AG20443 (cell line): ENCODE measurements at regions not wholly inside any gene's neighbourhood (a gene's known extent, or its start where the extent isn't known, plus 50 kb on each side); places are given as distances from the start of the nearest gene placed in this dataset.

Experiments used
- DNase-seq: peaks from one replicate; pipeline ENCODE4 v3.0.0; 2012; ENCODE audit warnings: low spot score, mixed read lengths

DNA sequence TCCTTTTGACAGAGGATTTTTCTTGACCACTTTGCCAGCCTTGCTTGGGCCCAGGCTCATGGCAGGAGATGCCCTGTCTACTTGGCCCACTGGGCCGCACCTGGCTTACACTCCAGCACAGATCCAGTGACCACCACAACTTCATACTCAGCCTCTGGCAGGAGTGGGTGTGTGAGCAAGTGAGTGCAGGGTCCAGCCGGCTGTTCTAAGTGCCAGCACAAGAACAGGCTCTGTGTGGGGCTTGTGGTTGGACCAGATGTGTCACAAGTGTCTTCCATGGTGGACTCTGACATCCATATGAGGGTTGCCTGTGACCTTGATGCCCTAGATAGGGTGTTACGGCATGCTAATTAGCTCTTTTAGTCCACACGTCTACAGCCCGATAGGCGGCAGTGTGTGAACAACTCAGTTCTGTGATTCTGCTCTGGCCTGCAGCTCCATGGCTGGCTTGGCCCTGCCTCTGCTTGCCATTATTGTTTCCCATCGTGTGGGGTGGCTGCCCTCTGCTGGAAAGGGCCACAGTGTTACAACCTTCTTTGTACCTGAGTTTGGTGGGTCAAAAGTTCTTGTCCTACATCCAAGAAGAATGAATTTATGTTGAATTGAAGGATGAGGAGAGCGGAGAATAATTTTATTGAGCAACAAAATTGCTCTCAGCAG lies 1089.1 kb downstream of the SLC6A15 start:
- DNase-seq: no peak

DNA sequence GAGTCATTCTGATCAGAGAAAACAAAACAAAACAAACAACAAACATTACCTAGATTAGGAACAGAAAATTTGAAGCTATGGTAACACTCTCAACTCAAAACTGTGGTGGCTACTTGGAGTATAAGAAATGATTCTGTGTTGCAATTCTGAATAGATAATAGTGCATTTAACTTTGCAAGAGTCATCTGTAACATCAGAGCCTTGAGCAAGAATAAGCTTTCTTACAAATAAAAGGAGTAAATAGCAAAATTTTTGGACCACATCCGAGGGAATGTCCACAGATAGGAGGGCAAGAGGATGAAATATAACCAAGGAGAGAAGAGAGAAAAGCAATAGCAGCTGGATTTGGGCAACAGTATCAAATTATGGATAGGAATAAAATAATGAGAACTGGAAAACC lies 1090.6 kb downstream of the SLC6A15 start:
- no peak for DNase-seq

DNA sequence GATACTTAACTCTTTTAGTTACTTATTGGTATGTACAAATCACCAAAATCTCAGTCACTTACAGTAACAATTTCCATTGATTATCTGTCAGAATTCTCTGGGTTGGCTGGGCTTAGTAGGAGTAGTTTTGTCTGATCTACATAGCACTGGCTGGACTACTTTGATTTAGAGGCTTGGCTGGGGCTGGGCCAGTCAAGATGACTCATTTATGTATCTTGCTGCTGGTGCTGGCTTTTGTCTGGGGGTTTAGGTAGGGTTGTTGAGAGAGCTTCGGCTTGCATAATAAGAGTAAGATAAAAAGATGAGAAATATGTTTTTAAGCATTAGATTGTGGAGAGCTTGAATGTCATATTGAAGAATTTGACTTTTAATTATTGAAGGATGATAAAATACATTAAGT lies 1093.7 kb downstream of the SLC6A15 start:
- DNase-seq: peak; percentile 53

DNA sequence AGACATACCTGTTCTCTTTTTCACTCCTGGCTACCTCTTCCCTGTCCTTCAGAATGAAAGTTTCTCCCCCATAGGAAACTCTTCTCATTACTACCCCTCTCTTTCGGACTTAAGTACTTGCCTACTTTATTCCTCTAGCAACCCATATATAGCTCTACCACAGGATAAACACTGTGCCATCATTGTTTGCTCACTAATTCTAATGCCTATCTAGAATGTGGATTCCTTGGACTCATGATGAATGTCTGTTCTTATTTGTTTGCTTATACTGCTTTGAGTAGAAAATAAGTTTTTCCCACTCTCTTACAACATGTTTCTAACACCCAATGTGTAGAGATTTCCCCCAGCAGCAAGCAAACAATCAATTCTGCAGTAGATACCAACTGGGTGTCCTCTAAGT lies 1094.9 kb downstream of the SLC6A15 start:
- DNase-seq: no peak

DNA sequence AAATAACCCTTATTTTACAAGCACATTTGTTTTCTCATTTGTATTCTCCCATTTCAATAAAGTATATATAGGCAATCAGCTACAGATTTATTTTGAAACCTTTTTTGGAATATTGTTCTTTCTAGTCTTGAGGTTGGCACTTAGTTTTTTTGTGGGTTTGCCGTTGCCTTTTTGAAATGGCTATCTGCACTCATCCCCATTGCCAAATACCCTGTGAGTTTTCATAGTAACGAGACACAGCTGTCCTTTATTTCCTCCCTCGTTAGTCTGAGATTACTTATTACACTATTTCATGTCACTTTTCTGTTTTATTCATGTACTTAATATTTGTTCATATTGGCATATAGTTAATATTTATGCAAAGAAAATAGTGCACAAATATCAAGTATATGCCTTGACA lies 1104.0 kb downstream of the SLC6A15 start:
- no peak for DNase-seq

DNA sequence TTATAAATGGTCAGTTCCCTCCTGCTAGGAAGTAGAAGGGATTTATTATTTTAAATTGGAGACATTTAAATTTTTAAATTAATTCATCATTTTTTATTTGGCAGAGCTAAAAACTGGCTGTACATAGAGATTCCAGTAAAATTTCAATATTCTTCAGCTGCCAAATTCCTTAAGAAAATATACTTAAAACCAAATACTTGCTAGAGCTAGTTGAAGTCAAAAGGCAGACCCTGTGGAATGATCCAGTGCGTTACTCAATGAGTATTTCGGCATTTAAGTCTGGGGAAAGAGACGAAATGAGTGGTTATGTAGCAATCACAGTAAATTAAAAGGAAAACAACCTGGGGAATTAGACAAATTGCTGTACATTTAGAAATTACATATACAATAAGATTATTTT lies 1104.7 kb downstream of the SLC6A15 start:
- DNase-seq: no peak

DNA sequence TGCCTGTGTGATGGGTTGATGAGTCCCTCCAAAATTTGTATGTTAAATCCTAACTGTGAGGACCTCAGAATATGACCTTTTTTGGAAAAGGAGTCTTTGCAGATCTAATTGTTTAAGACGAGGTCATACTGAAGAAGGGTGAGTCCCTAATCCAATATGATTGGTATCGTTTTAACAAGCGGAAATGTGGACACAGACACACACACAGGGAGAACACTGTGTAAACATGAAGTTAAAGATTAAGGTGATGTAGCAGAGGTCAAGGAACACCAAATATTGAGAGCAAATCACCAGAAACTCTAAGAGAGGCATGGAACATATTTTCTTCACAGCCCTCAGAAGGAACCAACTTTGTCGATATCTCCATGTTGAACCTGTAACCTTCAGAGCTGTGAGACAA lies 1106.7 kb downstream of the SLC6A15 start:
- no peak for DNase-seq

DNA sequence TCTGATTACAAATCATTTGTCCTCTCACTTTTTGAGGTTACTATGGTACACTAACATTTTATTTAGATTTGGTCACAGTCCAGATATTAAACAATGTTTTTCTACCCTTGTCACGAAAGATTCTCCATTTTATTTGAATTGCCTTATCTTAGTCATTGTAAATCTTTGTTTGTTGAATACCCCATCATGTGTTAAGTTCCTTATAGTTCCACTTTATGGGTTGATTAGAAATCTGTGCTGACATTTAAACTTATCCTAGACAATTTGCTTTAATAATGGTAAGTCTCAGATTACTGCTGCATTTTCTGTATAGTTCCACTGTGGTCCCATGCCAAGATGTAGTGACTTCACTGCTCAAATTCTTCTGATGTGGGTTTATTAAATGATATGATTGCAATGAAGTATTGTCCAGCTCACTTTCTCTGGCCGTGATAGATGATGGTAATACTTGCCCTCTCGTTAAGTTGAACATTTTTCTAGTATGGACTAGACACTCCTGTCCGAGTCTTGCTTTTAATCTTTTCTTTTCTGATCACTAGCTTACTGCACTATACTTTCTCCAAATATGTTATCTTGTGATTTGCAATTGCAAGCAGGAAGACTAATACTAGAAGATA lies 1107.3 kb downstream of the SLC6A15 start:
- DNase-seq: no peak

DNA sequence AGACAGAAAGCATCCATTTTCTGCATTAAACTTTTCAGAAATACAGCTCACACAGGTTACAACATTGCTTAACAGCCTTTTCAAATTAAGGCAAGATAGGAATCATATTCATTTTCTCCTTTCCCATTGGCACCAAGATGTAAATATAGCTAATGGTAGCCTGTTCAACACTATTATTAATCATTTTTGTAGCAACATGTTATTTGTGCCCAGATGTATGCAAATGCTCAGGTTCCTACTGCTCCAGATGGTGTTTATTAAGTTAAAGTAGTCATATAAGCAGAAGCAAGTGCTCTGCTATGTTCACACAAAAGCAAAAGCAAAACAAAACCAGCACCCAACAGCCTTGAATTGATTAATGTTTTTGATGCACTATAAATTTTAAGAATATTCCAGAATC lies 1110.6 kb downstream of the SLC6A15 start:
- DNase-seq: no peak

DNA sequence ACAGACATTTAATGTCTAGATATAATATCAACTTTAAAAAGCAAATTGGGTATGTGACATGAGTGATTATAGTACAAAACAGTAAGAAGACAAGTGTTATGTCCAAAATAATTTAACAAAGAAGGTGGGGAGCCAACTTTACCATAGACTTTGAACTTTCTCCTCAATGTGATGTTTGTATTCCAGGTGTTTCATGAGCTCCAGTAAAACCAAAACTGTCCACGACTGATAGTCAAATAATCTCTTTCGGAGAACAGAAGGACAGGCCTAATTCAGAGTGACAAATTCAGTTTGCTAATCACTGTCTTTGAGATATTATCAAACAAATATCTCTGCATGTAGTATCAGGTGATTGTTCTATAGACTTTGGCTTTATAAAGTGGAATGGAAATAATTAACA lies 1112.6 kb downstream of the SLC6A15 start:
- DNase-seq: no peak

DNA sequence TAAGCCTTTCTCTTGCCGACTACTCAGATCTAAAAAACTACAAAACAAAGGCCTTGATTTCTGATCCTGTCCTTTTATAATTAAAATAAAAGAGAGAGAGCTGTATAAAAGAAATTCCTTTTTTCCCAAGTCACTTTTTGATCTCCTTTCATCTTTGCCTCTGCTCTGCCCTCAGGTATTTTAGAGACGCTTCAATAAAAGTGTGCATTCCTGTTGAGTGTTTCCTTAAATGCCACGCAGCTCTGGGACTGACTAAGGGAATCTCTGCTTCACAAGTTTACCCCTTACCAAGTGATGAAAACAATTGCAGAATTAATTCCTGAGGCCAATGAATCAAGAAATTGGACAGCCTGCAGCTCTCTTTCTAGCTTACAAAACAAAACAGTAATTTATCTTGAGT lies 1109.8 kb downstream of the TMTC2 start:
- no peak for DNase-seq

DNA sequence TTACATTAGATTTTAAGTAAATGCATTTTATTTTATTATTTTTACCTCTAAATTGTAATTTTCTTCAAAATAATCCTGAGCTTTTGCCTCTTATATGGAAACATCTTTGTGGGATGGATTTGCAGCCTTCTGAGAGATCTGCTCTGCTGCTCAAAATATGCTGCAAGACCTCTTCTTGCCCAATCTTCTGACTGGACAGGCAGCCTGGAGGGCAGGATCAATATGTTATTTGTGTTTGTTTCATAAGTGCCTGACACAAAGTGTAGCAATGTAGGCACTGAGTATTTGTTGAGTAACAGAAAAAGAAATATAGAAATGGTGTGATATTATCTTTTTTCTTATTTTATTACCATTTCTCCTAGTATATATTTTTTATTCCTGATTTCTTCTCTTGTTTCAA lies 1106.9 kb downstream of the TMTC2 start:
- no peak for DNase-seq

DNA sequence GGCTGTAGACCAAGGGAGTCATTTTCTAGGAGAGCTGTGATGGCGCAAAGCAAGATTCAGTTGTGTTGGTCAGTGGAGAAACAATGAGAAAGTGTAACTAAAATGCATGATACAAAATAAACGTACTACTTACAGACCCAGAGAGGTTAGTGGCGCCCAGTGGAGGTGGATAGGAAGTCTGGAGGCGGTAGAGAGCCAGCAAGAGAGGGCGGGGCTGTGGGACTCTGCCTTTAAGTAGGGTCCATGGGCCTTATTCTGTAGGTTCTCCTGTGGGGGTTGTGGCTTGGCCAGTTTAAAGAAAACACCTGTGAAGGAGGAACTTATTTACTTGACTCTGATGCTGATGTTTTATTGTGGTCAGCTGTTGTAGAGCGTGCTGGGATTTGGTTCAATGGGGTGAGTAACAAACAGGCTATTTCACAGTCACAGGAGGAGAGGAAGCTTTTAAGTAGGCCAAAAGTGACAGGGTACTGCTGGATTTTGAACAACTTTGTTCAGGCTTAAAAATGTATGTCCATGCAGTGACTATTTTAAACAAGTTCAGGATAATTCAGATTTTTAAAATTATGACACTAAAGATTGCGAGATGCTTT lies 1097.7 kb downstream of the TMTC2 start:
- no peak for DNase-seq

DNA sequence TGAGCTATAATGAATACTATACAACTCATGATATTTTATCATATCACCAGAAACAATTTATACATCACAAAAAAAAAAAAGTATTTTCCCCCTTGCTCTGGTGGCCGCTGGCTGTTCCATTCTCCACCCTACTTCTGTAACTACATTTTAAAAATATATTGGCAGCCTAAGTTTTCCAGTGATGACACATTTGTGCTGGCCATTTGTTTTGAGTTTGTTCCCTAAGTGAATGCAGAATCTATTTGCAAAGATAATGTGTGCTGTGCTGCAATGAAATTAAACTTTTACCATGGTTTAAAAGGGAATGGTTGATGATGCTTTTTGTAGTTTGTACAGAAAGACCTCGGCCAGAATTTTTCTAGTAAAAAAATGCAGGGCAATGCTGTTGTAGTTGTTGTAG lies 1092.8 kb downstream of the TMTC2 start:
- no peak for DNase-seq

DNA sequence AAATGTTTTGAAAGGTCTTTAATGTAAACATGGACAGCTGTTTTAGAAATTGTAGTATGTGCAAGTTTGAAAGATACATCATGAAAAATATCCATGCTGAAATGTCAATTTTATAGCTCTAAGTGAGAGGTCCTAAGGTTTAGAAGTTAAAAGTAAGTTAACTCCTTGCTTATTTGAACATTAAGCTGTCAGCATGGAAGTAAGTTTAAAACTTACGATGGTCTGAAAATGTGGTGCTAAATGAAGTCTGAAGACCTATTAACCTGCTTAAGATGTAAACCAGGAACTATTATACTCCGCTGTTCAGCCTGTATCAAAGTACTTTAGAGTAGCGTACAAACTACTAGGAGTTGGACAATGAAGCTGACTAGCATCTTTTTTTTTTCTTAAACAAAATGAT lies 1082.4 kb downstream of the TMTC2 start:
- DNase-seq: no peak

DNA sequence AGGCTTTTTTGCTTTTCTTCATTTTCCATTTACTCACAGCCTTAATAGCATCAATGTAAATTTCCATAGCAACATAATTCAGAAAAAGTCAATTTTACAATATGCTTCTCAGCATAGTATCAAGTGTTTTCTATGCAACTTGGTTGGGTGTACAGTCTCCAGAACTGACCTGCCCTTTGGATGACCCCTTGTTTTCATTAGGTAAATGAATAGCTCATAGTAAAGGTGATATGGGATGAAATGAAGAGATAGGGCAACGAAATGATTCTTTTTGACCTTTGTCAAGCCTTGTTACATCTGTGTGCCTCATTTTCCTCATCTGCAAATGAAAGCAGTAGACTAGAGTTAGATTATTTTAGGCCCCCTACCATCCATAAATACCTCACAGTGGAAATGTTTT lies 1081.0 kb downstream of the TMTC2 start:
- DNase-seq: no peak

DNA sequence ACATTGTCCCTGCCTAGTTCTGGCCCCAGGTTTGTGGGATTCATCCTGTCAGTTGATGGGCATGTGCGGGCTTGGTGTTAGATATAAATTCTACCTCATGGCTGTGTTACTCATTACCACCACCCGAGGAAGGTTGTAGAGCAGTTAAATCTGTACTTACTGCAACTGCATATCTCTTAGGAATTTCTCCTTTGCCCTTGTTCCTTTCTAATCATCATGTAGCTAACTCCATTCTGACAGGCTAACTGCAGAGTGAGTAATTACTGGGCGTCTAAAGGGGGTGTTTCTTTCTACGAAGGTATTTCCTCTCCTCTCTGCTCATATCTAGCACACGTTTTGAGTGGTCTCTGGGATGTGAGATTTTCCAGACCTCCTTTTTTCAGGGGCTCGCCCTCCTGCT lies 1076.7 kb downstream of the TMTC2 start:
- DNase-seq: no peak

DNA sequence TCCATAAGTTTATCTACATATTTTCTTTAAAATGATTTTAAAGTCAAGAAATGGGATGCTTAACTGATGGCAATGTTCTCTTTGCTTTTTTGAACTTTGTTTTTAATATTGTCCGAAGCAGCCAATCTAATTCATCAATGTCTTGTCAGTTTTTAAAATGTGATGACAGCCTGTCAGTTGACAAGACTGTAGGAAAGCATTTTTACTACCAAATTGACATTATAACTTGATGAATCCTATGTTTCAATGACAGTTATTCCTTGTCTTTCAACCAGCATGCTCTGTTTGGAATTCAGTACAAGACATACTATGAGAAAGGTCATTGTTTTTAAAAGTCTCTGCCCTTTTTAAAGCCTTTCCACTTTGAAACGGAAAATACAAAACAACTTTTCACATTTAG lies 1073.2 kb downstream of the TMTC2 start:
- no peak for DNase-seq

DNA sequence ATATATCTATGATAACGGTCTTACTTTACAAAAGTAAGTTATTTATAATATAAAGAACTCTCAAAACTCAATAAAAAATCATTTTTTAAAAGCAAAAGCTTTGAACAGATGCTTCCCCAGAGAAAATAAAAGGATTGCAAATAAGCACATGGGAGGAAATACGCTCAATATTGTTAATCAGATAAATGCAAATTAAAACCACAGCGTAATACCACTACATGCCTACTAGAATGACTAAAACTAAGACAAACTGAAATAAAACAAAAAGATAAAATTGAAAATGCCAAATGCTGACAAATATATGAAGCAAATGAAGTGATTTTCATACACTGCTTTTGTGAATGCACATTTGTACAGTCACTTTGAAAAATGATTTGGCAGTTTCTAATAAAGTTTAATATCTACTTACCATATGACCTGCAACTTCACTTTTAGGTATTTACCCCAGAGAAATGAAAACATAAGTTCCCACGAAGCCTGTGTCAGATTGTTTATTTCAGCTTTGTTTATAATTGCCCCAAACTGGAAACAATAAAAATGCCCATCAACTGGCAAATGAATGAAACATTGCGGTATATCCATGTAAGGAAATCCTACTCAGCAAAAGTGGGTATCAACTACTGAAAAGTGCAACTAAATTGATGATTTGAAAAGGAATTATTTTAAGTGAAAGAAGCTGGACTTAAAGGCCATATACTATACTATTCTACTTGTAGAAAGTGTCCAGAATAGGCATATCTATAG lies 1072.4 kb downstream of the TMTC2 start:
- no peak for DNase-seq

DNA sequence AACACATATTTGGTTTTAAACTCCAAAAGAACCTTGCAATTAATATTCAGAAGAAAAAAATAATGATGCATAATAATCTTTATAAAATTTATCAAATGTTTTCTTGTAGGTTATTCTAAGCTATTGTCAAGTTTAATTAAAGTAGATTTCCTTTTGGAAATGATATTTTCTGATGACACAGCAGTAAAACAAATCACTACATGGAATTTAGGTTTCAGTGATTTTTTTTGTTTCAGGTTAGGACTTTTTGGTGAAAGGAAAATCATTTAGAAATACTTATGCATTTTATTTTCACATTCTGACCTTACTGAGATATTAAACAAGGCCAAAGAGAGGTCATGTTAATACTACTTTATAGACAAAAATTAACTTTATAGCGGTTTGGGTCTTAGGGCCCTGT lies 1067.2 kb downstream of the TMTC2 start:
- DNase-seq: no peak

DNA sequence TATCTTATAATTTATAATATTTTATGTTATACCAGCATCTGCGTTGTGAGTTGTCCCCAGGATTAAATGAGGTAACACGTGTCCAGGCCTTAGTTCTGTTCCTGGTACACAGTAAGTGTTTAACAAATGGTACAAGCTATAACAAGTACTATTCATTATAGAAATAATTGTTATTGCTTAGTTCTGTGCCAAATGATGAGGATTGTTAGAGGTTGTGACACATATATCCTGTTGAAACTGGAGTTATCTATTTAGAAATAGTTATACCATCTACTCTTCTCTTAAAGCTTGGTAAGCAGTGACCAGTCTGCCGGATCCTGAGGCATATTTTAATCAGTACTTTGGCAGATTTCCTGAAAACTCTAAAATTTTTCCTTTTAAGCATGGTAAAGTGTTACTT lies 1066.5 kb downstream of the TMTC2 start:
- no peak for DNase-seq

DNA sequence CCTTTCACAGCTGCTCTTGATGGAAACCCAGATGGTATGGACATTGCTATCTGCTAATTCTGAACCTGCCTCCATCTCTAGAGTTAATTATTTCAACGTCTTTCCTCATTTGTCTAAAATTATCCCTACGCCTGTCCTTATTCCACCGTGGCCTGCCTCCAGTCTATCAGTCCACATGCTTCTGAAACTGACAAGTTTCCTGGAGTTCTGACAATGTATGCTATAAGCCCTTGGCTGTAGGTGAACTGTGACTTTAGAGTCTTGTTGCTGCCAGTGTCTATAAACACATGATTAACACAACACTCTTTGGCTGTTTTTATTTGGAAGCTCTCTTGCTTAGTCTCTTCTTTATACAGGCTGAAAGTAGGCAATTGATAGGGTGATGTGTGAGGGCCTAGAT lies 1052.9 kb downstream of the TMTC2 start:
- no peak for DNase-seq

DNA sequence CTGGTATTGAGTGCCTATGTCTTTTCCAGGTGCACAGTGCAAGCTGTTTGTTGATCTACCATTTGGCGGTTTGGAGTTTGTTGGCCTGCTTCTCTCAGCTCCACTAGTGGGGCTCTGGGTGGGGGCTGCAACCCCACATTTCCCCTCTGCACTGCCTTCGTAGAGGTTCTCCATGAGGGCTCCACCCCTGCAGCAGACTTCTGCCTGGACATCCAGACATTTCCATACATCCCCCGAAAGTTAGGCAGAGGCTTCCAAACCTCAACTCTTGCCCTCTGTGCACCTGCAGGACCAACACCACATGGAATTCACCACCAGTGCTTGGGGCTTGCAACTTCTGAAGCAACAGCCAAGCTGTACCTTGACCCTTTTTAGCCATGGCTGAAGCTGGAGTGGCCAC lies 1024.1 kb downstream of the TMTC2 start:
- DNase-seq: no peak
